Fibroblast of lung (primary cell): ENCODE measurements at regions not wholly inside any gene's neighbourhood (a gene's known extent, or its start where the extent isn't known, plus 50 kb on each side); places are given as distances from the start of the nearest gene placed in this dataset.

Experiments
- CTCF ChIP-seq, 2 donors: IDR thresholded peaks in 1 of 2; conservative IDR thresholded peaks in 1 of 2; 1 replicate in 1 of 2; 2 replicates in 1 of 2; pipeline ENCODE4 v1.5.1; 2011 to 2012; ENCODE audit warnings: low read length in 2 of 2, control low read depth in 1 of 2, inconsistent platforms in 1 of 2, low read depth in 1 of 2, mild to moderate bottlenecking in 1 of 2
- EZH2 ChIP-seq: IDR thresholded peaks from 2 replicates; pipeline ENCODE4 v1.5.1; 2012; ENCODE audit warnings: low read length, control low read depth, mild to moderate bottlenecking; ENCODE audit errors: missing control alignments

- TF ChIP-seq CTCF (conservative IDR thresholded peaks at IDR 0.05 in 1 of 2, IDR thresholded peaks at IDR 0.05 in 1 of 2; ENCODE audit: low read depth in 1 of 2, low read length in 2 of 2): no peak
- TF ChIP-seq EZH2: no peak
Observed at GRCh38 chr1:82542766-82543165, 742.0 kb downstream of the ADGRL2 start.
